Lung (tissue), 11 donors: ENCODE measurements at regions not wholly inside any gene's neighbourhood (a gene's known extent, or its start where the extent isn't known, plus 50 kb on each side); places are given as distances from the start of the nearest gene placed in this dataset.
"Not testable (repeated sequence)": the region's sequence is repeated elsewhere in the genome, so short reads cannot be mapped to it uniquely, and the experiment has no call there.

ENCODE experiments used
- ATAC-seq: fragments of 200-7000 bp; cut with Tn5 transposase; one replicate; pipeline ENCODE4 v1.9.1; 2020; ENCODE audit warnings: moderate number of reproducible peaks; ENCODE audit not compliant: insufficient read depth, low FRiP score
- DNase-seq, 3 donors: peaks; one replicate each; pipeline ENCODE4 v3.0.0-alpha.2; 2013 to 2017
- H3K27ac ChIP-seq, 2 donors: one replicate each; pipeline ENCODE4 v1.5.1; 2013; ENCODE audit warnings: mild to moderate bottlenecking in 2 of 2, moderate library complexity in 2 of 2, control low read depth in 1 of 2, inconsistent platforms in 1 of 2, low read depth in 1 of 2, low read length in 1 of 2
- H3K27me3 ChIP-seq, 3 donors: one replicate each; pipeline ENCODE4 v1.5.1; 2013; ENCODE audit warnings: low read length in 2 of 3; ENCODE audit not compliant: control insufficient read depth in 3 of 3, insufficient read depth in 3 of 3
- H3K36me3 ChIP-seq, 4 donors: one replicate each; pipeline ENCODE4 v1.5.1; 2013; ENCODE audit warnings: low read length in 4 of 4, mild to moderate bottlenecking in 1 of 4, moderate library complexity in 1 of 4; ENCODE audit not compliant: control insufficient read depth in 4 of 4, insufficient read depth in 4 of 4
- H3K4me1 ChIP-seq, 5 donors: one replicate each; pipeline ENCODE4 v1.5.1; 2013; ENCODE audit warnings: low read length in 5 of 5, mild to moderate bottlenecking in 2 of 5, moderate library complexity in 1 of 5; ENCODE audit not compliant: control insufficient read depth in 5 of 5, insufficient read depth in 5 of 5
- H3K4me3 ChIP-seq: one replicate; pipeline ENCODE4 v1.5.1; 2013; ENCODE audit warnings: mild to moderate bottlenecking, control low read depth, moderate library complexity
- H3K9ac ChIP-seq, 2 donors: one replicate each; pipeline ENCODE4 v1.5.1; 2013; ENCODE audit warnings: low read length in 2 of 2, control low read depth in 1 of 2; ENCODE audit not compliant: insufficient read depth in 1 of 2
- H3K9me3 ChIP-seq, 4 donors: one replicate each; pipeline ENCODE4 v1.5.1; 2013; ENCODE audit warnings: low read length in 3 of 4, mild to moderate bottlenecking in 1 of 4, moderate library complexity in 1 of 4; ENCODE audit not compliant: control insufficient read depth in 4 of 4, insufficient read depth in 3 of 4
- WGBS, 2 donors: extraction: QIAGEN DNeasy Blood & Tissue Kit; methylation state at CpG; one replicate each; pipeline ENCODE4 v1.1.7; 2013; 5-methylcytosine and 5-hydroxymethylcytosine counted together
- TF ChIP-seq, protein P1 (sequence below): IDR thresholded peaks from 2 replicates; pipeline ENCODE4 v1.5.1; 2012; ENCODE audit warnings: mild to moderate bottlenecking; ENCODE audit errors: control extremely low read depth, extremely low read depth
- donor health status: control.
- donor health status: control.
- donor health status: Bipolar disorder and iron deficiency.
- donor health status: healthy.
- donor health status: DM: yes; HTN: yes; CAD: no.

DNA sequence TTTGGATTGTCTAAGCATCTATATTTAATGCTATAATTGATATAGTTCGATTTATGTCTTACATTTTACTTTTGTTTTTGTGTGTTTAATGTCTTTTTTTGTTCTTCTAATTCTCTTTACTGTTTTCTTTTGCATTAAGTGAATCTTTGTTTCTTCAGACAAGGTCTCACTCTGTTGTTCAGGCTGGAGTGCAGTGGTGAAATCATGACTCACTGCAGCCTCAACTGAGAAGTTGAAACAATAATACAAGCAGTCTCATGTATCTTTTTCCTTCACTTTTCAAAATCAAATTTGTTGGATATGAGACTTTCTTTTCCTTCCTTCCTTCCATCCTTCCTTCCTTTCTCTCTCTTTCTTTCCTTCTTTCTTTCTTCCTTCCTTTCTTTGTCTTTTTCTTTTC, 1401.6 kb downstream of the ADGRL3 start:
- H3K9ac ChIP-seq = no peak overlapping the region
- no peak for ATAC-seq
- WGBS, 2 donors = 76 to 81% methylated on average over 1 of the region's 1 CpG

GRCh38 chr4:62595265-62595664, 1395.1 kb downstream of the ADGRL3 start:
- not testable (repeated sequence) for H3K27ac ChIP-seq, H3K36me3 ChIP-seq, H3K9me3 ChIP-seq, H3K9ac ChIP-seq, H3K4me3 ChIP-seq, H3K4me1 ChIP-seq, DNase-seq, ATAC-seq, H3K27me3 ChIP-seq
- WGBS, 2 donors = 70 to 77% methylated on average over 12 of the region's 12 CpGs

More for the DNA sequence above, 1401.6 kb downstream of the ADGRL3 start:
- Histone ChIP-seq H3K36me3 (no peaks in the 10 kb centered on the region), H3K27me3 (no peaks in the 10 kb centered on the region), H3K9me3 (no peaks in the 10 kb centered on the region), H3K27ac (no peak overlapping the region), H3K4me1 (no peaks in the 10 kb centered on the region), H3K4me3 (no peak overlapping the region)
- no peak for DNase-seq
- TF ChIP-seq, protein P1, sequence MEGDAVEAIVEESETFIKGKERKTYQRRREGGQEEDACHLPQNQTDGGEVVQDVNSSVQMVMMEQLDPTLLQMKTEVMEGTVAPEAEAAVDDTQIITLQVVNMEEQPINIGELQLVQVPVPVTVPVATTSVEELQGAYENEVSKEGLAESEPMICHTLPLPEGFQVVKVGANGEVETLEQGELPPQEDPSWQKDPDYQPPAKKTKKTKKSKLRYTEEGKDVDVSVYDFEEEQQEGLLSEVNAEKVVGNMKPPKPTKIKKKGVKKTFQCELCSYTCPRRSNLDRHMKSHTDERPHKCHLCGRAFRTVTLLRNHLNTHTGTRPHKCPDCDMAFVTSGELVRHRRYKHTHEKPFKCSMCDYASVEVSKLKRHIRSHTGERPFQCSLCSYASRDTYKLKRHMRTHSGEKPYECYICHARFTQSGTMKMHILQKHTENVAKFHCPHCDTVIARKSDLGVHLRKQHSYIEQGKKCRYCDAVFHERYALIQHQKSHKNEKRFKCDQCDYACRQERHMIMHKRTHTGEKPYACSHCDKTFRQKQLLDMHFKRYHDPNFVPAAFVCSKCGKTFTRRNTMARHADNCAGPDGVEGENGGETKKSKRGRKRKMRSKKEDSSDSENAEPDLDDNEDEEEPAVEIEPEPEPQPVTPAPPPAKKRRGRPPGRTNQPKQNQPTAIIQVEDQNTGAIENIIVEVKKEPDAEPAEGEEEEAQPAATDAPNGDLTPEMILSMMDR = no peak

- H3K36me3 ChIP-seq = no peaks in the 10 kb centered on the region
- no peak overlapping the region for H3K4me3 ChIP-seq
- H3K4me1 ChIP-seq = no peaks in the 10 kb centered on the region
- peaks cover 0 to 6% (median 0%) of the 10 kb centered on the region in 4 donors for H3K9me3 ChIP-seq
- TF ChIP-seq, protein P1 = no peak
- DNase-seq (peak; percentile 20 to 80 (median 79)), ATAC-seq (no peak)
- no peak overlapping the region for H3K27ac ChIP-seq
- 70 to 84% methylated on average over 2 of the region's 2 CpGs for WGBS, 2 donors
- no peak overlapping the region for H3K9ac ChIP-seq
- H3K27me3 ChIP-seq = no peaks in the 10 kb centered on the region
Observed at GRCh38 chr4:62591756-62592155, 1391.6 kb downstream of the ADGRL3 start.

- DNase-seq (no peak), ATAC-seq (no peak)
- Histone ChIP-seq H3K27me3 (no peaks in the 10 kb centered on the region), H3K9ac (no peak overlapping the region), H3K36me3 (no peaks in the 10 kb centered on the region), H3K9me3 (peaks cover 0 to 6% (median 2%) of the 10 kb centered on the region in 4 donors), H3K27ac (no peak overlapping the region), H3K4me3 (no peak overlapping the region), H3K4me1 (no peaks in the 10 kb centered on the region)
- 90 to 94% methylated on average over 1 of the region's 1 CpG for WGBS, 2 donors
- TF ChIP-seq, protein P1 = no peak
Observed at GRCh38 chr4:62588671-62589070, 1388.5 kb downstream of the ADGRL3 start.
